GM06990 (cell line): ENCODE measurements at regions not wholly inside any gene's neighbourhood (a gene's known extent, or its start where the extent isn't known, plus 50 kb on each side); places are given as distances from the start of the nearest gene placed in this dataset.

Experiments used
- DNase-seq: peaks from one replicate; pipeline ENCODE4 v3.0.0-alpha.2; 2011; ENCODE audit not compliant: insufficient read length; ENCODE audit errors: extremely low read depth
- H3K27me3 ChIP-seq: replicated peaks from 2 replicates; pipeline ENCODE4 v1.6.0; 2011; ENCODE audit warnings: low read length; ENCODE audit not compliant: control insufficient read depth, insufficient read depth
- H3K36me3 ChIP-seq: 2 replicates; pipeline ENCODE4 v1.5.1; 2011; ENCODE audit warnings: low read length; ENCODE audit not compliant: control insufficient read depth, insufficient read depth
- H3K4me3 ChIP-seq: replicated peaks from 2 replicates; pipeline ENCODE4 v1.5.1; 2011; ENCODE audit warnings: low read depth, mild to moderate bottlenecking, control low read depth, low read length
- CTCF ChIP-seq: IDR thresholded peaks from 2 replicates; pipeline ENCODE4 v1.5.1; 2011; ENCODE audit warnings: low read length, control low read depth, mild to moderate bottlenecking, inconsistent platforms; ENCODE audit not compliant: insufficient read depth, poor library complexity, severe bottlenecking

- no peak for DNase-seq
Measured at GRCh38 chr5:4540375-4541173, 599.6 kb upstream of the ADAMTS16 start.

GRCh38 chr5:4541334-4541733 is 598.8 kb upstream of the ADAMTS16 start:
- DNase-seq: no peak

More at GRCh38 chr5:4540375-4541173, 599.6 kb upstream of the ADAMTS16 start:
- H3K4me3 ChIP-seq: no peak overlapping the region
- TF ChIP-seq CTCF: no peak
- no peaks in the 10 kb centered on the region for H3K36me3 ChIP-seq
- H3K27me3 ChIP-seq: no peaks in the 10 kb centered on the region

GRCh38 chr5:4542145-4542778 is 597.9 kb upstream of the ADAMTS16 start:
- H3K36me3 ChIP-seq: no peaks in the 10 kb centered on the region
- no peak for TF ChIP-seq CTCF
- no peak for DNase-seq
- no peaks in the 10 kb centered on the region for H3K27me3 ChIP-seq
- no peak overlapping the region for H3K4me3 ChIP-seq

More at GRCh38 chr5:4541334-4541733, 598.8 kb upstream of the ADAMTS16 start:
- no peak for TF ChIP-seq CTCF
- H3K4me3 ChIP-seq: no peak overlapping the region
- H3K36me3 ChIP-seq: no peaks in the 10 kb centered on the region
- H3K27me3 ChIP-seq: no peaks in the 10 kb centered on the region

- no peak overlapping the region for H3K4me3 ChIP-seq
- no peaks in the 10 kb centered on the region for H3K36me3 ChIP-seq
- TF ChIP-seq CTCF: no peak
- no peak for DNase-seq
- H3K27me3 ChIP-seq: no peaks in the 10 kb centered on the region
Measured at GRCh38 chr5:4544049-4544670, 596.0 kb upstream of the ADAMTS16 start.

- DNase-seq: no peak
- no peaks in the 10 kb centered on the region for H3K27me3 ChIP-seq
- no peaks in the 10 kb centered on the region for H3K36me3 ChIP-seq
- TF ChIP-seq CTCF: no peak
- no peak overlapping the region for H3K4me3 ChIP-seq
Measured at GRCh38 chr5:4547547-4547946, 592.6 kb upstream of the ADAMTS16 start.
